ENCODE measurements at regions not wholly inside any gene's neighbourhood (a gene's known extent, or its start where the extent isn't known, plus 50 kb on each side); places are given as distances from the start of the nearest gene placed in this dataset.

DNA sequence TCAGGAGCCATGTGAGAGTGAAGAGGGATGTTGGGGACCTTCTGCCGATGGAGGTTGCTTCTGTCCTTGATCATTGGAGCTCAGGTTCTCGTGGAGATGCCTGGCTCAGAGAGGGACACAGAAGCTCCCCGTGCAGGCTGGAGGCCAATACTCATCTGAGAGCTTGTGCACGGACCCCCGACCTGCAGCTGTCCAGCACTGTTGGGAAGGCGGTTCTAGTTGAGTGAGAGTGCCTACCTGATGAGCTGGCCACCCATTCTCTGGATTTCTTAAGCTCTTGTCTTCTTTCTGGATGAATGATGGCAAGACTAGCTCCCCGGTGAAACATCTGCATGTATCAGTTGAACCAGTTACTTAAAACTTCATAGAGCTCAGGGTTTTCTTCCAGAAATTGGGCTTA is 247.6 kb upstream of the MKI67 start:
- Histone ChIP-seq H3K27me3 (ENCODE audit: control insufficient read depth, insufficient read depth, low read length) (no peaks in the 10 kb centered on the region), H3K4me3 (ENCODE audit: low read length) (no peak overlapping the region), H3K9ac (ENCODE audit: low read length) (no peak overlapping the region), H3K27ac (ENCODE audit: low read depth, low read length) (no peak overlapping the region), H3K4me1 (ENCODE audit: control insufficient read depth, insufficient read depth, low read length) (no peaks in the 10 kb centered on the region), H3K36me3 (ENCODE audit: control insufficient read depth, insufficient read depth, low read length) (no peaks in the 10 kb centered on the region)

DNA sequence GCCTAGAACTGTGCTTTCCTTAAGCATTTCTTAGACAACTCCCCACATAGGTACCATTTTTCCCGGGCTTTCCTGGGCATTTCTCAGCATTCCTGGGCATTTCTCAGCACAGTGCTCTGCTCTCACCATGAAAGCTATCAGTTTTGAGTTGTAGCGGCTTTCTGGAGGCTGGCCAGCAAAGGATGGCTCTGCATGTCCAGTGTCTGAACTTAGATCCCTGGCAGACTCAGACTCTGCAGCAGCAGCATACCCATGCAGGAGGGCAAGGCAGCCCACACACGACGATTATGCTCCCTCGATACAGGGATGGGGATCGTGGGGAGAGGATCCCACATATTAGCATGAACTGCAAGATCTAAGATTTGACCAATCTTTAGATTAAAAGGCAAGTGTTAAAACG is 248.9 kb upstream of the MKI67 start:
- Histone ChIP-seq H3K4me1 (ENCODE audit: control insufficient read depth, insufficient read depth, low read length) (no peaks in the 10 kb centered on the region), H3K9ac (ENCODE audit: low read length) (no peak overlapping the region), H3K36me3 (ENCODE audit: control insufficient read depth, insufficient read depth, low read length) (no peaks in the 10 kb centered on the region), H3K27ac (ENCODE audit: low read depth, low read length) (no peak overlapping the region), H3K27me3 (ENCODE audit: control insufficient read depth, insufficient read depth, low read length) (no peaks in the 10 kb centered on the region), H3K4me3 (ENCODE audit: low read length) (no peak overlapping the region)

DNA sequence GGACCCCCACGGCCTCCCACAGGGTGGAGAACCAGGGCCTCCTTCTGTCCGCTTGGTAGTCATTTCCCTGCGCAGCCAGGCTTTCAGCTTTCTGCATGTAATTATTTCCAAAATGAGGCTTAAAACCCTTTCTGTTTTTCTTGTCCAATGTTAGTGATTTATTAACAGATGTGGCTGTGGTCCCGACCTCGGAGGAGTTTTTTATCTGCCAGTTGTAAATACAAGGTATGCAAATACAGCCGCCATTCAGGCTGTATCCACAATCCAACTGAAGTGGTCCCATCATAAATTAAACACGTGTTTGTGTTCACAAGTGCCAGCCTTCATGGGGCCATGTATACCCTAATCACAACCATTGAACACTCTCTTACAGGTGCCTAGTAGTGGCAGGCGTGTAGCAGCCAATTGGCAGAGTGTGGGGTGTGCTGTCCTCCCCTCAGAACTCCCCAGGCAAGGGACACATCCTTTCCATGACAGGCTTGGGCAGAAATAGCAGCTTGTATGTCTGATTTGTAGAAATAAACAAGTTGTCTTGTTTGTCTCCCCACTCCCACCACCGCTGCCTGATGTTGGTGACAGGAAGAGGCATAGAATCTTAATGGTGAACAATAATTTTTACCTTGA is 251.3 kb upstream of the MKI67 start:
- no peak overlapping the region for H3K9ac ChIP-seq (ENCODE audit: low read length)
- H3K27me3 ChIP-seq (ENCODE audit: control insufficient read depth, insufficient read depth, low read length) = no peaks in the 10 kb centered on the region
- H3K27ac ChIP-seq (ENCODE audit: low read depth, low read length) = no peak overlapping the region
- H3K4me1 ChIP-seq (ENCODE audit: control insufficient read depth, insufficient read depth, low read length) = no peaks in the 10 kb centered on the region
- no peak overlapping the region for H3K4me3 ChIP-seq (ENCODE audit: low read length)
- H3K36me3 ChIP-seq (ENCODE audit: control insufficient read depth, insufficient read depth, low read length) = no peaks in the 10 kb centered on the region

DNA sequence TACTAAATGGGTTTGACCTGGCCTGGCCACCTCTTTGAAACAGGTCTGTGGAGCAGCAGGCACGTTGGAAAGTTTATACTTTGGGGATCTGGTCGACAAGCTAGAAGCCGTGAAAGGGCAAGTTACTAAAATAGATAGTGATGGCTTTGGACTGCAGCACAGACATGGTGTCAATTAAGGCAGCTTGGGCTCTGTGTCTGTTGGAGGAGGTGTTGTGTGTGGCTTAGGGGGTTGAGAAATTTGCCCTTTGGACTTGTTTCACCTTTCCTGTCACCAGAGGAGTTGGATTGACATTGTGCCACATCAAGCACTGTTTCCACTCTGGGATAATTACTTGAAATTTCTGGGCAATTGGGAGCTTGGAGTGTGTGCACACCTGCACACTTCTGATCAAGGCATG is 251.8 kb upstream of the MKI67 start:
- no peaks in the 10 kb centered on the region for H3K27me3 ChIP-seq (ENCODE audit: control insufficient read depth, insufficient read depth, low read length)
- H3K27ac ChIP-seq (ENCODE audit: low read depth, low read length) = no peak overlapping the region
- no peak overlapping the region for H3K4me3 ChIP-seq (ENCODE audit: low read length)
- H3K9ac ChIP-seq (ENCODE audit: low read length) = no peak overlapping the region
- H3K36me3 ChIP-seq (ENCODE audit: control insufficient read depth, insufficient read depth, low read length) = no peaks in the 10 kb centered on the region
- H3K4me1 ChIP-seq (ENCODE audit: control insufficient read depth, insufficient read depth, low read length) = no peaks in the 10 kb centered on the region

DNA sequence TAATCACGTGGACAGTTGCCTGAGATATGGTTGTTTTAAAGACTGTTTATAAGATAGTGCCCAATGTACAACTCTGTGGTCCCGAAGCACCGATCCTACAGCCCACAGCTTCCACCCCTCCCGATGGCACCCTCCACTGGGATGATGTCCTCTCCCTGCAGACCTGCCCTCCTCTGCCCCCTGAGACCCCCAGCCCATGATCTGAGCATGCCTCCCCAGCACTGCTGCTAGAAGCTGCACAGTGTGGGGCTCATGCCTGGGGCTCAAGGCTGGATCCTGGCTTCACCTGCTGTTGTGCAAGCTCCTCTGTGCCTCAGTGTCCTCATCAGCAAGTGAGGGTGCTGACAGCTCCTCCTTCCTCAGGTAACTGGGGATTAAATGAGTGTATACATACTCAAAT is 254.7 kb upstream of the MKI67 start:
- Histone ChIP-seq H3K36me3 (ENCODE audit: control insufficient read depth, insufficient read depth, low read length) (no peaks in the 10 kb centered on the region), H3K4me3 (ENCODE audit: low read length) (no peak overlapping the region), H3K27ac (ENCODE audit: low read depth, low read length) (no peak overlapping the region), H3K4me1 (ENCODE audit: control insufficient read depth, insufficient read depth, low read length) (no peaks in the 10 kb centered on the region), H3K9ac (ENCODE audit: low read length) (no peak overlapping the region), H3K27me3 (ENCODE audit: control insufficient read depth, insufficient read depth, low read length) (no peaks in the 10 kb centered on the region)

DNA sequence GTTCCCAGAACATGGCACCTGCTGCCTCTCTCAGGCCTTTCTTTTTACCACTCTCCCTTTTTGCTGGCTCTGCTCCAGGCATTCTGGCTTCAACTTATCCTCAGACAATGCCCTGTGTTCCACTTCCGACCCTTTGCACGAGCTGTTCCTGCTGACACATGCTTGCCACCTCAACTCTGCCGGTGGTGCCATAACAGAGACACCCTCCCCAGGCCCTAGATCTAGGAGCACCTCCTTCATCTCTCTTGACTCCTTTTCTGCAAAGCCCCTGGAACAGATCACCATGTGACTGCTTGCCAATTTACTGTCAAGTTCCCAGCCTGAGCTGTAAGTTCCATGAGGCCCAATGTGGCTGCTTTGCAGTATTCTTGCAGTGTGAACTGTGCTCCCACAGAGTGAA is 256.0 kb upstream of the MKI67 start:
- Histone ChIP-seq H3K4me1 (ENCODE audit: control insufficient read depth, insufficient read depth, low read length) (no peaks in the 10 kb centered on the region), H3K27me3 (ENCODE audit: control insufficient read depth, insufficient read depth, low read length) (no peaks in the 10 kb centered on the region), H3K36me3 (ENCODE audit: control insufficient read depth, insufficient read depth, low read length) (no peaks in the 10 kb centered on the region), H3K4me3 (ENCODE audit: low read length) (no peak overlapping the region), H3K9ac (ENCODE audit: low read length) (no peak overlapping the region), H3K27ac (ENCODE audit: low read depth, low read length) (no peak overlapping the region)

DNA sequence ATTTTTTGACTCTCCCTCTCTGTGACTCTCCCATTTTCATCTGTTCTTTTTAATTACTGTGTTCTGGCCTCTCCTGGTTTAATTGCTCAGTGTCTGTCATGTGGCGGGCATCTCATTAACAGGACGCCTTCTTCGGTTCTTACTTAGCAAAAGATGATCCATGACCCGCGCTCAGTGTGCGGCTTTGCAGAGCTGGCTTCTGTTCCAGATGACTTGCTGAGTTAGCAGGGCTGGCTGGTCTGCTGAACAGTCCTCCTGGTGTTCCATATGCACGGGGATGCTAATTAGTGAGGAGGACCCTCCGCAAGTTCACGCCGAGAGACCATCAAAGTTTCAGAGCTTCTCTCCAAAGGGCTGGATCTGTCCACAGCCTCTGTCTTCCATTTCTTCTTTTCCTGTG is 258.6 kb upstream of the MKI67 start:
- H3K9ac ChIP-seq (ENCODE audit: low read length) = no peak overlapping the region
- no peaks in the 10 kb centered on the region for H3K27me3 ChIP-seq (ENCODE audit: control insufficient read depth, insufficient read depth, low read length)
- no peak overlapping the region for H3K4me3 ChIP-seq (ENCODE audit: low read length)
- H3K27ac ChIP-seq (ENCODE audit: low read depth, low read length) = no peak overlapping the region
- no peaks in the 10 kb centered on the region for H3K36me3 ChIP-seq (ENCODE audit: control insufficient read depth, insufficient read depth, low read length)
- no peaks in the 10 kb centered on the region for H3K4me1 ChIP-seq (ENCODE audit: control insufficient read depth, insufficient read depth, low read length)

DNA sequence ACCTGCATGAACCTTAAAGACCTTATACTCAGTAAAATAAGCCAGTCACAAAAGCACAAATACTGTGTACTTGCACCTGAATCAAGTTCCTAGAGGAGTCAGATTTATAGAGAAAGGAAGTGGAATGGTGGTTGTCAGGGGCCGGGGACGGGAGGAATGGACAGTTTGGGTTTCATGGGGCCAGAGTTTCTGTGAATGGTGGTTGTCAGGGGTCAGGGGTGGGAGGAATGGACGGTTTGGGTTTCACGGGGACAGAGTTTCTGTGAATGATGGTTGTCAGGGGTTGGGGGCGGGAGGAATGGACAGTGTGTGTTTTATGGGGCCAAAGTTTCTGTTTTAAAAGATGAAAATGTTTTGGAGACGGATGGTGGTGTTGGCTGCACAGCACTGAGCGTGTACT is 260.0 kb upstream of the MKI67 start:
- H3K4me3 ChIP-seq (ENCODE audit: low read length) = no peak overlapping the region
- no peak overlapping the region for H3K27ac ChIP-seq (ENCODE audit: low read depth, low read length)
- no peaks in the 10 kb centered on the region for H3K36me3 ChIP-seq (ENCODE audit: control insufficient read depth, insufficient read depth, low read length)
- H3K9ac ChIP-seq (ENCODE audit: low read length) = no peak overlapping the region
- H3K27me3 ChIP-seq (ENCODE audit: control insufficient read depth, insufficient read depth, low read length) = no peaks in the 10 kb centered on the region
- H3K4me1 ChIP-seq (ENCODE audit: control insufficient read depth, insufficient read depth, low read length) = no peaks in the 10 kb centered on the region

DNA sequence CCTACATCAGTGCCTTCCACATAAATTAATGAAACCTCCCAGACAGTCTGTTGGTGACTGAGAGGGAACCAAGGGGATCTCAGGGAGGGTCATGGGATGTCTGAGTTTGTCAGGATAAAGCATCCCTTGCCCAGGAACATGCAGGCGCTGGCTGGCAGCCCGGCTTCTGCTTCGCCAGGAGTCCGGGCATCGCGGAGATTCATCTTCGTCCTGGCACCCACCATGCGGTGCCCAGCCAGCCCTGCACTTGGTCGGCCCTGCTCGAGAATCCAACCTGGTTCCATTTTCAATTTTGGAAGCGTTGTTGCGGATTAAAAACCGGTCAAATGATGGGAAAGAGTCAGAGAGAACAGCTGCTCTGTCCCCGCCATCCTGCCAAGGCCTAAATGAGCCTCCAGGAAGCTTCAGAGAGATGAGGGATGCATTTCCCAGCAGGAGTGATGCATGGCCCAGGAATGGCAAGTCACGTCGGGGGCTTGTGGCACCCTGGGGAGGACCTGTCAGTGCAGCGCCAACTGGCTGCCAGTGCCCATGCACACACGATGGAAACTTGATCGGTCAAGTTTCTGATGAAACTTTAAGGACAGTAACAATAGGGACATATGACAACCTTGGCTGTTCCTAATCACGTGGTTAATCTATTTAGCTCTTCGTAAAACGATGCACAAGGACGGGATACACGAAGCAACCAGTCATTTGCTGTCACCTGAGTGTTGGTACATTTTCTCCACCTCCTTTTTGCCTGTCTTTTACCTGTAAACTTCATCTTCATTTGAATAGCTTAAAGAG is 260.8 kb upstream of the MKI67 start:
- no peaks in the 10 kb centered on the region for H3K4me1 ChIP-seq (ENCODE audit: control insufficient read depth, insufficient read depth, low read length)
- H3K27me3 ChIP-seq (ENCODE audit: control insufficient read depth, insufficient read depth, low read length) = no peaks in the 10 kb centered on the region
- no peak overlapping the region for H3K9ac ChIP-seq (ENCODE audit: low read length)
- H3K36me3 ChIP-seq (ENCODE audit: control insufficient read depth, insufficient read depth, low read length) = no peaks in the 10 kb centered on the region
- no peak overlapping the region for H3K4me3 ChIP-seq (ENCODE audit: low read length)
- H3K27ac ChIP-seq (ENCODE audit: low read depth, low read length) = no peak overlapping the region

DNA sequence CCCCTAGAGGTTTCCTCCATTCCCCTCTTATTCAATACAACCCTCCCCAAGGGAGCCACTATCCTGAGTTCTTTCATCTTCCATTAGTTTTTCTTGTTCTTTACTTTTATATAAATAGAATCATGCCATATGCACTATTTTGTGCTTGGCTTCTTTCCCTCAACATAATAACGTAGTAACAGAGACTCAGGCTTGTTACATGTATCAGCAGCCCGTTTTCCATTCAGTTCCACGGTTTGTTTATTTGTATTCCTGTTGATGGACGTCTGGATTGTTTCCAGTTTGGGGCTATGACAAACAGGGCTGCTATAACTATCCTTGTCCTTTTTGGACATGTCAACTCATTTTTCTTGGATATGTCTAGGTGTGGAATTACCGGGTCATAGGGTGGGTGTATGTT is 264.4 kb upstream of the MKI67 start:
- H3K9ac ChIP-seq (ENCODE audit: low read length) = no peak overlapping the region
- no peaks in the 10 kb centered on the region for H3K36me3 ChIP-seq (ENCODE audit: control insufficient read depth, insufficient read depth, low read length)
- H3K27me3 ChIP-seq (ENCODE audit: control insufficient read depth, insufficient read depth, low read length) = no peaks in the 10 kb centered on the region
- H3K4me3 ChIP-seq (ENCODE audit: low read length) = no peak overlapping the region
- no peak overlapping the region for H3K27ac ChIP-seq (ENCODE audit: low read depth, low read length)
- no peaks in the 10 kb centered on the region for H3K4me1 ChIP-seq (ENCODE audit: control insufficient read depth, insufficient read depth, low read length)

DNA sequence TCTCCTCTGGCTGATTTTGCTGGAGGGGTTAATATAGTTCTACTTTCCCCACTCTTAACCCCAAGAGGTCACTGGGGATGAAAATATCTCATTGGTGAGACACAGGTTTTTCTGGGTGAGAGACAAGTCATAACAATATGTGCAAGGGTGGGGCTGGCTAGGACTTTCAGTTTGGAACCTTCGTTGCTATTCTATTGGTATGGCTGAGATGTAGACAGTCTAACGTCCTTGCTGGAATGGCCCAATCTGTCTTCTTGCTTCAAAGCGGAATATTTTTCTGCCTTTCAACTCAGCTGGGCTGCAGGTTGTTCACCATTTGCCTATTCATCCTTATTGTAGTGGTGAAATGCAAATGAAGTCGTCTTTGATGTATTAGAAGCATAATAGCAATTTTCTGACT is 267.3 kb upstream of the MKI67 start:
- H3K4me1 ChIP-seq (ENCODE audit: control insufficient read depth, insufficient read depth, low read length) = no peaks in the 10 kb centered on the region
- no peak overlapping the region for H3K9ac ChIP-seq (ENCODE audit: low read length)
- H3K36me3 ChIP-seq (ENCODE audit: control insufficient read depth, insufficient read depth, low read length) = no peaks in the 10 kb centered on the region
- no peaks in the 10 kb centered on the region for H3K27me3 ChIP-seq (ENCODE audit: control insufficient read depth, insufficient read depth, low read length)
- H3K27ac ChIP-seq (ENCODE audit: low read depth, low read length) = no peak overlapping the region
- H3K4me3 ChIP-seq (ENCODE audit: low read length) = no peak overlapping the region

DNA sequence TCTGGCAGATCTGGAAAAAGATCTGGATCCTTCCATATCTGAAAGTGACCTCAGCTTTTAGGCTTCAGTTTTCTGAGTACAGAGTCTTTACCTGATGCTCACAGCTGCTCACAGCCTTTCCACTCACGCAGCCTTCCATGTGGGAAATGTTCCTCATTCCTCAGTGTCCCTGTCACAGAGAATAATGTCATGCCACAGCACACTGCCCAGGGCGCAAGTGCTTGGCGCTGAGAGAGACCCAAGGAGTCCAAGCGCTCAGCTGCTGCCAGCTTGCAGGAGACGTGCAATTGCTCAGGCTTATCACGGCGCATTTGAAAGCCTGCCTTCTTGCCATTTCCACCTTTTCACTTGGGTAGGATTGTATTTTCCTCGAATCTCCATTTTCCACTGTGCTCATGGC is 271.9 kb upstream of the MKI67 start:
- no peaks in the 10 kb centered on the region for H3K36me3 ChIP-seq (ENCODE audit: control insufficient read depth, insufficient read depth, low read length)
- H3K27me3 ChIP-seq (ENCODE audit: control insufficient read depth, insufficient read depth, low read length) = no peaks in the 10 kb centered on the region
- no peak overlapping the region for H3K27ac ChIP-seq (ENCODE audit: low read depth, low read length)
- no peak overlapping the region for H3K4me3 ChIP-seq (ENCODE audit: low read length)
- no peak overlapping the region for H3K9ac ChIP-seq (ENCODE audit: low read length)
- no peaks in the 10 kb centered on the region for H3K4me1 ChIP-seq (ENCODE audit: control insufficient read depth, insufficient read depth, low read length)

DNA sequence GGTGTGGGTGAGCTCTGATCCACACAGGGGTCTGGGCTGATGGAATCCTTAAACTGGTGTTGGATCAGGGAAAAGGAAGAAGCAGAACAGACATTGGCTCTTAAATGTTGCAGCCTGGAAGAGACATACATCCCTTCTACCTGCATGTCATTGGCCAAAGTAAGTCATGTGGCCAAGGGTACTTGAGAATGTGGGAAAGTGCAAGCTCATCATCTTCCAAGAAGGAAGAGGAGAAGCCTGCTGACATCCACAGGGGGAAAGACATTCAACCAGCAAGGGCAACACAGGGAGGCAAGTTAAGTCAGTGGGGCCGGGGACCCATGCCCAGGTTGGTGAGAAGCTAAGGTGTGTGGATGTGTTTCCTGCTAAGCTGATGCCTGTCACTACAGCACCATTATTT is 272.8 kb upstream of the MKI67 start:
- H3K4me1 ChIP-seq (ENCODE audit: control insufficient read depth, insufficient read depth, low read length) = no peaks in the 10 kb centered on the region
- no peak overlapping the region for H3K27ac ChIP-seq (ENCODE audit: low read depth, low read length)
- H3K27me3 ChIP-seq (ENCODE audit: control insufficient read depth, insufficient read depth, low read length) = no peaks in the 10 kb centered on the region
- H3K4me3 ChIP-seq (ENCODE audit: low read length) = no peak overlapping the region
- H3K36me3 ChIP-seq (ENCODE audit: control insufficient read depth, insufficient read depth, low read length) = no peaks in the 10 kb centered on the region
- no peak overlapping the region for H3K9ac ChIP-seq (ENCODE audit: low read length)
